Activated CD8-positive, alpha-beta memory T cell treated with anti-CD3 and anti-CD28 coated beads for 4 hours (primary cell): ENCODE measurements at regions not wholly inside any gene's neighbourhood (a gene's known extent, or its start where the extent isn't known, plus 50 kb on each side); places are given as distances from the start of the nearest gene placed in this dataset.

Experiments used
- DNase-seq, 2 donors: peaks; one replicate each; pipeline ENCODE4 v3.0.0-alpha.2; 2020; ENCODE audit warnings: low read depth in 2 of 2

GRCh38 chr2:111636905-111637304 is 247.1 kb downstream of the ANAPC1 start:
- DNase-seq: no peak

- DNase-seq: no peak
These were observed 245.6 kb downstream of the ANAPC1 start for GRCh38 chr2:111638274-111638877.

- DNase-seq: no peak
These were observed 243.5 kb downstream of the ANAPC1 start for GRCh38 chr2:111640480-111640879.

GRCh38 chr2:111642586-111643327 is 241.2 kb downstream of the ANAPC1 start:
- DNase-seq: no peak

- DNase-seq: no peak
These were observed 240.2 kb downstream of the ANAPC1 start for GRCh38 chr2:111643759-111644158.

- no peak for DNase-seq
These were observed 236.6 kb downstream of the ANAPC1 start for GRCh38 chr2:111647359-111647758.

- no peak for DNase-seq
These were observed 232.0 kb downstream of the ANAPC1 start for GRCh38 chr2:111652038-111652437.

- DNase-seq: no peak
These were observed 231.3 kb downstream of the ANAPC1 start for GRCh38 chr2:111652681-111653080.

- DNase-seq: no peak
These were observed 230.8 kb downstream of the ANAPC1 start for GRCh38 chr2:111653103-111653624.

GRCh38 chr2:111653913-111654312 is 230.1 kb downstream of the ANAPC1 start:
- no peak for DNase-seq

GRCh38 chr2:111654829-111655228 is 229.2 kb downstream of the ANAPC1 start:
- no peak for DNase-seq

GRCh38 chr2:111656436-111656835 is 227.6 kb downstream of the ANAPC1 start:
- DNase-seq: no peak

GRCh38 chr2:111656894-111657293 is 227.1 kb downstream of the ANAPC1 start:
- DNase-seq: no peak

- DNase-seq: no peak
These were observed 226.5 kb downstream of the ANAPC1 start for GRCh38 chr2:111657351-111657975.

GRCh38 chr2:111659361-111660333 is 224.3 kb downstream of the ANAPC1 start:
- no peak for DNase-seq

- DNase-seq: no peak
These were observed 223.2 kb downstream of the ANAPC1 start for GRCh38 chr2:111660811-111661210.

GRCh38 chr2:111661286-111661940 is 222.6 kb downstream of the ANAPC1 start:
- no peak for DNase-seq

- DNase-seq: no peak
These were observed 221.8 kb downstream of the ANAPC1 start for GRCh38 chr2:111662039-111662770.

GRCh38 chr2:111662771-111663470 is 221.1 kb downstream of the ANAPC1 start:
- DNase-seq: no peak
